ENCODE measurements at regions not wholly inside any gene's neighbourhood (a gene's known extent, or its start where the extent isn't known, plus 50 kb on each side); places are given as distances from the start of the nearest gene placed in this dataset.

DNA sequence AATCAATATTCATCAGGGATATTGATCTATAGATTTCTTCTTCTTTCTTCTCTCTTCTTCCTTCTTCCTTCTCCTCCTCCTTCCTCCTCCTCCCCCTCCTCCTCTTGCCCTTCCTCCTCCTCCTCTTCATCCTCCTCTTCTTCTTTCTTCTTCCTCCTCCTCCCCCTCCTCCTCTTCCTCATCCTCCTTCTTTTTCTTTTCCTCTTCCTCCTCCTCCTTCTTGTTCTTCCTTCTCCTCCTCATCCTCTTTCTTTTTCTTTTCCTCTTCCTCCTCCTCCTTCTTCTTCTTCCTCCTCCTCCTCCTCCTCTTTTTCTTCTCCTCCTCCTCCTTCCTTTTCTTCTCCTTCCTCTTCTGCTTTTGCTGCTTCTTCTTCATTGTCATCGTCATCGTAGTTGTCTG, 52.4 kb upstream of the SERINC1 start:
- no peak for TF ChIP-seq CTCF (IDR thresholded peaks at IDR 0.05; ENCODE audit: insufficient read depth, low read depth, low read length)
- no peak for TF ChIP-seq EZH2 (IDR thresholded peaks at IDR 0.05; ENCODE audit: insufficient read depth, low read length)
